SK-N-SH (cell line): ENCODE measurements at regions not wholly inside any gene's neighbourhood (a gene's known extent, or its start where the extent isn't known, plus 50 kb on each side); places are given as distances from the start of the nearest gene placed in this dataset.

ENCODE experiments used
- CTCF ChIA-PET: fragments of 300-600, 350-600 bp; formaldehyde crosslinking; extraction: SDS; loops from one replicate; lab custom pipeline; 2021; lab: Yijun Ruan, JAX
- POLR2A ChIA-PET: fragments of 350-600 bp; sonication (Branson Sonifier 250); formaldehyde crosslinking; extraction: SDS; loops from one replicate; lab custom pipeline; 2020; ENCODE audit warnings: antibody characterized with exemption, inconsistent platforms; lab: Yijun Ruan, JAX
- DNase-seq: peaks from one replicate; pipeline ENCODE4 v3.0.0; 2012
- H2AFZ ChIP-seq: fragments of 200-600 bp; sonication (generic); 2 replicates; pipeline ENCODE4 v1.8.1; 2016; ENCODE audit warnings: antibody characterized with exemption, mild to moderate bottlenecking, low read depth
- H3F3A ChIP-seq: fragments of 200-600 bp; sonication (generic); replicated peaks from 2 replicates; pipeline ENCODE3; 2016; ENCODE audit warnings: antibody characterized with exemption, mild to moderate bottlenecking; ENCODE audit not compliant: insufficient read depth
- H3K27ac ChIP-seq, 2 experiments: fragments of 200-500 bp in 1 of 2; fragments of 200-600 bp in 1 of 2; sonication (Bioruptor generic) in 1 of 2; sonication (generic), shearing (Covaris generic) in 1 of 2; 2 replicates each; pipeline versions ENCODE4 v1.5.1 to v1.6.1; 2014 to 2016; ENCODE audit warnings: low read depth in 2 of 2, inconsistent platforms in 1 of 2, low read length in 1 of 2, mild to moderate bottlenecking in 1 of 2, mixed read lengths in 1 of 2
- H3K27me3 ChIP-seq: fragments of 200-600 bp; sonication (generic), shearing (Covaris generic); 2 replicates; pipeline ENCODE4 v1.6.1; 2016; ENCODE audit warnings: mixed run types; ENCODE audit not compliant: insufficient read depth
- H3K36me3 ChIP-seq, 2 experiments: fragments of 200-500 bp in 1 of 2; fragments of 200-600 bp in 1 of 2; sonication (Bioruptor generic) in 1 of 2; sonication (generic) in 1 of 2; replicated peaks in 1 of 2; 2 replicates each; pipeline versions ENCODE3 to v1.5.1; 2014 to 2016; ENCODE audit warnings: low read length in 1 of 2, mild to moderate bottlenecking in 1 of 2; ENCODE audit not compliant: insufficient read depth in 2 of 2, control insufficient read depth in 1 of 2
- H3K4me1 ChIP-seq, 2 experiments: fragments of 200-500 bp in 1 of 2; fragments of 200-600 bp in 1 of 2; sonication (Bioruptor generic) in 1 of 2; sonication (generic), shearing (Covaris generic) in 1 of 2; 2 replicates each; pipeline versions ENCODE4 v1.5.1 to v1.6.1; 2014 to 2016; ENCODE audit warnings: low read depth in 1 of 2, low read length in 1 of 2, mixed run types in 1 of 2; ENCODE audit not compliant: insufficient read depth in 2 of 2, control insufficient read depth in 1 of 2
- H3K4me2 ChIP-seq: fragments of 200-600 bp; sonication (generic), shearing (Covaris generic); 2 replicates; pipeline ENCODE4 v1.6.1; 2017; ENCODE audit warnings: mixed run types
- H3K4me3 ChIP-seq, 2 experiments: fragments of 200-500 bp in 1 of 2; fragments of 200-600 bp in 1 of 2; sonication (Bioruptor generic) in 1 of 2; sonication (generic), shearing (Covaris generic) in 1 of 2; 2 replicates each; pipeline versions ENCODE4 v1.5.1 to v1.8.1; 2014 to 2016; ENCODE audit warnings: low read depth in 2 of 2, inconsistent platforms in 1 of 2, low read length in 1 of 2, mild to moderate bottlenecking in 1 of 2, mixed read lengths in 1 of 2, moderate library complexity in 1 of 2
- H3K79me2 ChIP-seq: fragments of 200-600 bp; sonication (generic); 2 replicates; pipeline ENCODE4 v1.8.1; 2017; ENCODE audit warnings: mild to moderate bottlenecking; ENCODE audit not compliant: insufficient read depth
- H3K9ac ChIP-seq: fragments of 200-600 bp; sonication (generic); 2 replicates; pipeline ENCODE4 v1.6.1; 2017; ENCODE audit warnings: mixed run types
- H3K9me2 ChIP-seq: fragments of 200-600 bp; sonication (generic); 2 replicates; pipeline ENCODE4 v1.6.1; 2017; ENCODE audit warnings: mixed run types
- H3K9me3 ChIP-seq: fragments of 200-600 bp; sonication (generic); 2 replicates; pipeline ENCODE4 v1.6.1; 2017; ENCODE audit warnings: mixed run types, mild to moderate bottlenecking, moderate library complexity
- H4K20me1 ChIP-seq: fragments of 200-600 bp; sonication (generic); 2 replicates; pipeline ENCODE4 v1.6.1; 2017; ENCODE audit warnings: mild to moderate bottlenecking, mixed run types; ENCODE audit not compliant: insufficient read depth
- EP300 ChIP-seq, 2 experiments: IDR thresholded peaks; 2 replicates each; pipeline versions ENCODE4 v1.4.0 to v1.6.1; 2012; ENCODE audit warnings: borderline replicate concordance in 1 of 2, low read depth in 1 of 2, low read length in 1 of 2
- FOSL2 ChIP-seq: IDR thresholded peaks from 2 replicates; pipeline ENCODE4 v1.4.0; 2012; ENCODE audit warnings: low read depth, mild to moderate bottlenecking, moderate library complexity, borderline replicate concordance
- FOXJ3 ChIP-seq: sonication (generic); formaldehyde crosslinking; IDR thresholded peaks from 2 replicates; pipeline ENCODE4 v1.5.1; 2020; ENCODE audit warnings: mild to moderate bottlenecking, missing genetic modification reagents
- FOXM1 ChIP-seq: IDR thresholded peaks from 2 replicates; pipeline ENCODE4 v1.4.0; 2012; ENCODE audit warnings: low read depth, mild to moderate bottlenecking
- GATA2 ChIP-seq: sonication (generic); formaldehyde crosslinking; IDR thresholded peaks from 2 replicates; pipeline ENCODE4 v1.5.0; 2020; ENCODE audit warnings: mild to moderate bottlenecking, missing genetic modification reagents
- MEF2A ChIP-seq: IDR thresholded peaks from 2 replicates; pipeline ENCODE4 v1.4.0; 2012; ENCODE audit warnings: low read depth, borderline replicate concordance
- MXI1 ChIP-seq: IDR thresholded peaks from 2 replicates; pipeline ENCODE4 v1.6.1; 2012; ENCODE audit warnings: mild to moderate bottlenecking, low read depth, low read length, improper control_type of control experiment
- POLR2AphosphoS5 ChIP-seq: IDR thresholded peaks from 2 replicates; pipeline ENCODE4 v1.6.1; 2012; ENCODE audit warnings: low read depth, low read length
- RCOR1 ChIP-seq: fragments of 150-350 bp; IDR thresholded peaks from 2 replicates; pipeline ENCODE4 v1.6.1; 2017; ENCODE audit warnings: antibody characterized with exemption, low read length
- RFX5 ChIP-seq: IDR thresholded peaks from 2 replicates; pipeline ENCODE4 v1.6.1; 2012; ENCODE audit warnings: mild to moderate bottlenecking, improper control_type of control experiment, low read length
- RXRA ChIP-seq: IDR thresholded peaks from 2 replicates; pipeline ENCODE4 v1.4.0; 2012; ENCODE audit warnings: low read depth, mild to moderate bottlenecking, borderline replicate concordance
- SMC3 ChIP-seq: IDR thresholded peaks from 2 replicates; pipeline ENCODE4 v1.6.1; 2012; ENCODE audit warnings: low read depth, low read length, improper control_type of control experiment
- TAF1 ChIP-seq: IDR thresholded peaks from 2 replicates; pipeline ENCODE4 v1.6.1; 2012; ENCODE audit warnings: low read depth, mild to moderate bottlenecking, low read length, moderate library complexity, borderline replicate concordance
- TCF12 ChIP-seq: IDR thresholded peaks from 2 replicates; pipeline ENCODE4 v1.4.0; 2012
- TEAD4 ChIP-seq: IDR thresholded peaks from 2 replicates; pipeline ENCODE4 v1.4.0; 2012; ENCODE audit warnings: mild to moderate bottlenecking, borderline replicate concordance; ENCODE audit not compliant: insufficient read depth
- YY1 ChIP-seq: IDR thresholded peaks from 2 replicates; pipeline ENCODE4 v1.4.0; 2012; ENCODE audit warnings: low read depth, mild to moderate bottlenecking
- WGBS: methylation state at CpG from one replicate; pipeline ENCODE4 v1.1.6; 2017; ENCODE audit warnings: low lambda C conversion rate; 5-methylcytosine and 5-hydroxymethylcytosine counted together
- TF ChIP-seq, protein P1 (sequence below): fragments of 150-350 bp; IDR thresholded peaks from 2 replicates; pipeline ENCODE4 v1.6.1; 2016; ENCODE audit warnings: mild to moderate bottlenecking, low read depth, low read length
- TF ChIP-seq, protein P2 (sequence below): IDR thresholded peaks from 2 replicates; pipeline ENCODE4 v1.4.0; 2012; ENCODE audit warnings: low read depth
- TF ChIP-seq, protein P3 (sequence below): IDR thresholded peaks from 2 replicates; pipeline ENCODE4; 2012
- TF ChIP-seq, protein P4 (sequence below): fragments of 150-350 bp; IDR thresholded peaks from 2 replicates; pipeline ENCODE4 v1.6.1; 2017; ENCODE audit warnings: antibody characterized with exemption, low read length, low read depth, borderline replicate concordance

DNA sequence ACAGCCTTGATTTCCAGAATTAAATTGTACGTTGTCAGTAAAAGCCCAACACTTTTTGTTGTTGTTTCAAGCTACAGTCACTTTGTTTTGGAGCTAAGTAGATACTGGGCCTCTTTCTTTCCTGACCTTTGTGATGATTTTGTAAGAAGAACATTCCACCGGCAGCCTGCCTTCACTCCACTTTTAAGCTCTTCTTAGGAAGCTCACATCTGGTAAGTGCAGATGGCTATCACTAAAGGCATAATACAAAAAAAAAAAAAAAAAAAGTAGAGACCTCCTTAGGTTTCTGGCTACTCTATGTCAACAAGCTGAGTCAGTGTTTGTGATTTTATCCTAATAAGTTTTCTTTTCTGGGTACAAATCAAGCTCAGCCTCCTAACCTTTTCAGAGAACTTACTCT, 1922.1 kb upstream of the WWC1 start:
- 49% methylated on average over 2 of the region's 2 CpGs for WGBS
- TF ChIP-seq FOXM1 (no peak), TCF12 (no peak), SMC3 (no peak), RXRA (no peak), MXI1 (no peak), TAF1 (no peak), RCOR1 (no peak), GATA2 (no peak), YY1 (no peak), POLR2AphosphoS5 (no peak), FOXJ3 (CRISPR knock-in tag) (no peak), EP300 (IDR thresholded peaks at IDR 0.05; ENCODE audit: borderline replicate concordance in 1 of 2, low read depth in 1 of 2, low read length in 1 of 2) (no peak), RFX5 (no peak), MEF2A (no peak), TEAD4 (no peak), FOSL2 (no peak)
- TF ChIP-seq, protein P1, sequence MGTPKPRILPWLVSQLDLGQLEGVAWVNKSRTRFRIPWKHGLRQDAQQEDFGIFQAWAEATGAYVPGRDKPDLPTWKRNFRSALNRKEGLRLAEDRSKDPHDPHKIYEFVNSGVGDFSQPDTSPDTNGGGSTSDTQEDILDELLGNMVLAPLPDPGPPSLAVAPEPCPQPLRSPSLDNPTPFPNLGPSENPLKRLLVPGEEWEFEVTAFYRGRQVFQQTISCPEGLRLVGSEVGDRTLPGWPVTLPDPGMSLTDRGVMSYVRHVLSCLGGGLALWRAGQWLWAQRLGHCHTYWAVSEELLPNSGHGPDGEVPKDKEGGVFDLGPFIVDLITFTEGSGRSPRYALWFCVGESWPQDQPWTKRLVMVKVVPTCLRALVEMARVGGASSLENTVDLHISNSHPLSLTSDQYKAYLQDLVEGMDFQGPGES: no peak
- TF ChIP-seq, protein P2, sequence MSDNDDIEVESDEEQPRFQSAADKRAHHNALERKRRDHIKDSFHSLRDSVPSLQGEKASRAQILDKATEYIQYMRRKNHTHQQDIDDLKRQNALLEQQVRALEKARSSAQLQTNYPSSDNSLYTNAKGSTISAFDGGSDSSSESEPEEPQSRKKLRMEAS: no peak
- TF ChIP-seq, protein P3, sequence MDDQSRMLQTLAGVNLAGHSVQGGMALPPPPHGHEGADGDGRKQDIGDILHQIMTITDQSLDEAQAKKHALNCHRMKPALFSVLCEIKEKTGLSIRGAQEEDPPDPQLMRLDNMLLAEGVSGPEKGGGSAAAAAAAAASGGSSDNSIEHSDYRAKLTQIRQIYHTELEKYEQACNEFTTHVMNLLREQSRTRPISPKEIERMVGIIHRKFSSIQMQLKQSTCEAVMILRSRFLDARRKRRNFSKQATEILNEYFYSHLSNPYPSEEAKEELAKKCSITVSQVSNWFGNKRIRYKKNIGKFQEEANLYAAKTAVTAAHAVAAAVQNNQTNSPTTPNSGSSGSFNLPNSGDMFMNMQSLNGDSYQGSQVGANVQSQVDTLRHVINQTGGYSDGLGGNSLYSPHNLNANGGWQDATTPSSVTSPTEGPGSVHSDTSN: no peak
- TF ChIP-seq, protein P4, sequence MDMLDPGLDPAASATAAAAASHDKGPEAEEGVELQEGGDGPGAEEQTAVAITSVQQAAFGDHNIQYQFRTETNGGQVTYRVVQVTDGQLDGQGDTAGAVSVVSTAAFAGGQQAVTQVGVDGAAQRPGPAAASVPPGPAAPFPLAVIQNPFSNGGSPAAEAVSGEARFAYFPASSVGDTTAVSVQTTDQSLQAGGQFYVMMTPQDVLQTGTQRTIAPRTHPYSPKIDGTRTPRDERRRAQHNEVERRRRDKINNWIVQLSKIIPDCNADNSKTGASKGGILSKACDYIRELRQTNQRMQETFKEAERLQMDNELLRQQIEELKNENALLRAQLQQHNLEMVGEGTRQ: no peak
- no peaks in the 10 kb centered on the region for H3K79me2 ChIP-seq
- H3K4me2 ChIP-seq: no peak overlapping the region
- H3K9me3 ChIP-seq: no peaks in the 10 kb centered on the region
- H3K4me3 ChIP-seq: no peak overlapping the region
- H3K36me3 ChIP-seq: no peaks in the 10 kb centered on the region
- ChIA-PET CTCF (no interaction called here), POLR2A (no interaction called here)
- H3K4me1 ChIP-seq: no peaks in the 10 kb centered on the region
- H3K27me3 ChIP-seq: no peaks in the 10 kb centered on the region
- no peaks in the 10 kb centered on the region for H3K9me2 ChIP-seq
- H3K9ac ChIP-seq: no peak overlapping the region
- no peaks in the 10 kb centered on the region for H3F3A ChIP-seq
- DNase-seq: no peak
- H2AFZ ChIP-seq: no peak overlapping the region
- H3K27ac ChIP-seq: no peak overlapping the region
- H4K20me1 ChIP-seq: no peaks in the 10 kb centered on the region
